ENCODE measurements at regions not wholly inside any gene's neighbourhood (a gene's known extent, or its start where the extent isn't known, plus 50 kb on each side); places are given as distances from the start of the nearest gene placed in this dataset.

GRCh38 chr15:87354661-87355410 is 901.7 kb downstream of the NTRK3 start:
- no peak for DNase-seq (ENCODE audit: low spot score)

- no peak for DNase-seq (ENCODE audit: low spot score)
Measured at GRCh38 chr15:87349181-87349580, 907.4 kb downstream of the NTRK3 start.

GRCh38 chr15:87348746-87349145 is 907.8 kb downstream of the NTRK3 start:
- DNase-seq (ENCODE audit: low spot score) = no peak

- DNase-seq (ENCODE audit: low spot score) = no peak
Measured at GRCh38 chr15:87347806-87348515, 908.6 kb downstream of the NTRK3 start.

- DNase-seq (ENCODE audit: low spot score) = no peak
Measured at GRCh38 chr15:87345961-87346360, 910.6 kb downstream of the NTRK3 start.

GRCh38 chr15:87343966-87344365 is 912.6 kb downstream of the NTRK3 start:
- no peak for DNase-seq (ENCODE audit: low spot score)

- no peak for DNase-seq (ENCODE audit: low spot score)
Measured at GRCh38 chr15:87340370-87340769, 916.2 kb downstream of the NTRK3 start.

GRCh38 chr15:87326269-87326668 is 930.3 kb downstream of the NTRK3 start:
- DNase-seq (ENCODE audit: low spot score) = no peak

- no peak for DNase-seq (ENCODE audit: low spot score)
Measured at GRCh38 chr15:87322870-87323269, 933.7 kb downstream of the NTRK3 start.

GRCh38 chr15:87322265-87322664 is 934.3 kb downstream of the NTRK3 start:
- DNase-seq (ENCODE audit: low spot score) = no peak

GRCh38 chr15:87317900-87318299 is 938.6 kb downstream of the NTRK3 start:
- no peak for DNase-seq (ENCODE audit: low spot score)

- no peak for DNase-seq (ENCODE audit: low spot score)
Measured at GRCh38 chr15:87312221-87312620, 944.3 kb downstream of the NTRK3 start.

GRCh38 chr15:87300146-87300545 is 956.4 kb downstream of the NTRK3 start:
- no peak for DNase-seq (ENCODE audit: low spot score)

- DNase-seq (ENCODE audit: low spot score) = no peak
Measured at GRCh38 chr15:87294854-87295253, 961.7 kb downstream of the NTRK3 start.

GRCh38 chr15:87293031-87293430 is 963.5 kb downstream of the NTRK3 start:
- DNase-seq (ENCODE audit: low spot score) = no peak

- no peak for DNase-seq (ENCODE audit: low spot score)
Measured at GRCh38 chr15:87287156-87287555, 969.4 kb downstream of the NTRK3 start.

- DNase-seq (ENCODE audit: low spot score) = no peak
Measured at GRCh38 chr15:87269566-87269965, 987.0 kb downstream of the NTRK3 start.

GRCh38 chr15:87268675-87269074 is 987.9 kb downstream of the NTRK3 start:
- DNase-seq (ENCODE audit: low spot score) = no peak

GRCh38 chr15:87267798-87268197 is 988.7 kb downstream of the NTRK3 start:
- DNase-seq (ENCODE audit: low spot score) = no peak

GRCh38 chr15:87263871-87264270 is 992.7 kb downstream of the NTRK3 start:
- DNase-seq (ENCODE audit: low spot score) = no peak

GRCh38 chr15:87263296-87263695 is 993.2 kb downstream of the NTRK3 start:
- DNase-seq (ENCODE audit: low spot score) = no peak

- no peak for DNase-seq (ENCODE audit: low spot score)
Measured at GRCh38 chr15:87245592-87245991, 1010.9 kb downstream of the NTRK3 start.

GRCh38 chr15:87243474-87243873 is 1013.1 kb downstream of the NTRK3 start:
- no peak for DNase-seq (ENCODE audit: low spot score)

Measured in HuH-7 (cell line).